Uterus (tissue), 2 donors: ENCODE measurements at regions not wholly inside any gene's neighbourhood (a gene's known extent, or its start where the extent isn't known, plus 50 kb on each side); places are given as distances from the start of the nearest gene placed in this dataset.

Source experiments
- CTCF ChIP-seq, 4 experiments: fragments of 200-600 bp in 2 of 4; fragments of 450-650 bp in 2 of 4; sonication (generic) in 2 of 4; IDR thresholded peaks; one replicate each; pipeline ENCODE4 v1.5.1; 2016 to 2019; ENCODE audit warnings: antibody characterized with exemption in 4 of 4, mild to moderate bottlenecking in 2 of 4, moderate library complexity in 1 of 4
- POLR2A ChIP-seq, 2 donors: fragments of 450-650 bp; IDR thresholded peaks; one replicate each; pipeline ENCODE4 v1.6.1; 2016; ENCODE audit warnings: antibody characterized with exemption in 2 of 2, mild to moderate bottlenecking in 1 of 2, moderate library complexity in 1 of 2

DNA sequence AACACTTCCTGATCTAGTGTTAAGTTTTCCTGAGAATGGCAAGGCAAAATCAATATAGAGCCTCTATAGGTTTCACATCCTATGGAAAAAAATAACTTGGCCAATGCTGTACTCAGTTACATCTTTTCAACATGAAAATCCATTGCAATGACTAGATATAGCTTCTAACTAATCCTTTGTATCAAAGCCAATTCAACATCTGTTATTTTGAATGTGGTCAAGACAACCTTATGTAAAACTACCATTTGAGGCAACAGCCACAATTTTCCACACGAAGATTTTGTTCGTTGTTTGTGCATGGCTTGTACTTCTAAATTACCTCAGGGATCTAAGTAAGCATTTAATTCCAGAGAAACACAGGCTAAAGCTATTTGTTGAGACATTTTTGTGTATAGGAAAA is 637.8 kb upstream of the EYS start:
- TF ChIP-seq CTCF (IDR thresholded peaks at IDR 0.05) (no peak), POLR2A (IDR thresholded peaks at IDR 0.05) (no peak)
